ENCODE measurements at regions not wholly inside any gene's neighbourhood (a gene's known extent, or its start where the extent isn't known, plus 50 kb on each side); places are given as distances from the start of the nearest gene placed in this dataset.
A peak's percentile ranks its signal among the peaks of the same experiment; 100 is the strongest.

GRCh38 chr7:110090110-110090820 is 1000.7 kb upstream of the LRRN3 start:
- POLR2A ChIA-PET = no interaction called here
- H3K27ac Mint-ChIP-seq = no peak overlapping the region

GRCh38 chr7:110095372-110096052 is 995.4 kb upstream of the LRRN3 start:
- H3K4me3 Mint-ChIP-seq = no peak overlapping the region
- H3K36me3 ChIP-seq (ENCODE audit: control insufficient read depth in 2 of 3, insufficient read depth in 3 of 3, low read length in 3 of 3) = no peaks in the 10 kb centered on the region

More at GRCh38 chr7:110090110-110090820, 1000.7 kb upstream of the LRRN3 start:
- Histone ChIP-seq H3K27ac (ENCODE audit: low read depth, low read length) (no peak overlapping the region), H3K4me3 (ENCODE audit: low read length) (no peak overlapping the region), H3K36me3 (ENCODE audit: control insufficient read depth in 2 of 3, insufficient read depth in 3 of 3, low read length in 3 of 3) (no peaks in the 10 kb centered on the region), H3K9me3 (ENCODE audit: control insufficient read depth in 2 of 3, low read length in 3 of 3) (no peaks in the 10 kb centered on the region), H3K4me1 (ENCODE audit: control insufficient read depth in 2 of 2, insufficient read depth in 2 of 2, low read length in 2 of 2) (no peaks in the 10 kb centered on the region), H3K27me3 (ENCODE audit: control insufficient read depth in 2 of 2, insufficient read depth in 2 of 2, low read length in 2 of 2) (no peaks in the 10 kb centered on the region)
- H3K27me3 Mint-ChIP-seq = peaks cover 0 to 10% (median 3%) of the 10 kb centered on the region in 5 donors
- H3K4me1 Mint-ChIP-seq = no peaks in the 10 kb centered on the region
- H3K4me3 Mint-ChIP-seq = no peak overlapping the region
- no peak for ATAC-seq
- no peaks in the 10 kb centered on the region for H3K9me3 Mint-ChIP-seq
- peak in 6 of 9 donors; percentile 11 to 28 (median 15) for DNase-seq
- CTCF ChIA-PET = interaction anchor here (0.6 to 1.9 kb wide), 2 partner anchors 22 to 1008 kb away, joined by 3 to 6 read pairs; no protein-coding TSS in a partner anchor
- H3K36me3 Mint-ChIP-seq = no peaks in the 10 kb centered on the region
- intact Hi-C loops (cut with micrococcal nuclease) = loop anchor here (1.0 to 10.0 kb wide), 4 partner anchors 505 to 1645 kb away; no protein-coding TSS in a partner anchor

GRCh38 chr7:110104243-110104642 is 986.7 kb upstream of the LRRN3 start:
- no peaks in the 10 kb centered on the region for H3K4me1 Mint-ChIP-seq
- ChIA-PET POLR2A (no interaction called here), CTCF (no interaction called here)
- no peaks in the 10 kb centered on the region for H3K9me3 ChIP-seq (ENCODE audit: control insufficient read depth in 2 of 3, low read length in 3 of 3)
- peaks cover 0 to 2% (median 0%) of the 10 kb centered on the region in 11 donors for H3K9me3 Mint-ChIP-seq
- H3K27ac Mint-ChIP-seq = no peak overlapping the region
- H3K4me3 Mint-ChIP-seq = no peak overlapping the region
- intact Hi-C loops (cut with micrococcal nuclease) = no loop called here
- no peak for ATAC-seq
- no peaks in the 10 kb centered on the region for H3K27me3 ChIP-seq (ENCODE audit: control insufficient read depth in 2 of 2, insufficient read depth in 2 of 2, low read length in 2 of 2)
- DNase-seq = no peak
- no peaks in the 10 kb centered on the region for H3K36me3 Mint-ChIP-seq
- no peaks in the 10 kb centered on the region for H3K4me1 ChIP-seq (ENCODE audit: control insufficient read depth in 2 of 2, insufficient read depth in 2 of 2, low read length in 2 of 2)
- no peak overlapping the region for H3K4me3 ChIP-seq (ENCODE audit: low read length)
- H3K27me3 Mint-ChIP-seq = no peaks in the 10 kb centered on the region
- no peak overlapping the region for H3K27ac ChIP-seq (ENCODE audit: low read depth, low read length)
- no peaks in the 10 kb centered on the region for H3K36me3 ChIP-seq (ENCODE audit: control insufficient read depth in 2 of 3, insufficient read depth in 3 of 3, low read length in 3 of 3)

More at GRCh38 chr7:110095372-110096052, 995.4 kb upstream of the LRRN3 start:
- H3K4me1 ChIP-seq (ENCODE audit: control insufficient read depth in 2 of 2, insufficient read depth in 2 of 2, low read length in 2 of 2) = no peaks in the 10 kb centered on the region
- H3K27ac ChIP-seq (ENCODE audit: low read depth, low read length) = no peak overlapping the region
- Mint-ChIP-seq H3K9me3 (peaks cover 0 to 10% (median 0%) of the 10 kb centered on the region in 11 donors), H3K4me1 (no peaks in the 10 kb centered on the region), H3K27ac (no peak overlapping the region), H3K27me3 (peaks cover 0 to 16% (median 5%) of the 10 kb centered on the region in 5 donors), H3K36me3 (no peaks in the 10 kb centered on the region)
- H3K9me3 ChIP-seq (ENCODE audit: control insufficient read depth in 2 of 3, low read length in 3 of 3) = no peaks in the 10 kb centered on the region
- H3K27me3 ChIP-seq (ENCODE audit: control insufficient read depth in 2 of 2, insufficient read depth in 2 of 2, low read length in 2 of 2) = no peaks in the 10 kb centered on the region
- DNase-seq (no peak), ATAC-seq (no peak)
- intact Hi-C loops (cut with micrococcal nuclease) = loop anchor here (10.0 kb wide), 2 partner anchors 499 to 1639 kb away; no protein-coding TSS in a partner anchor
- ChIA-PET CTCF (no interaction called here), POLR2A (no interaction called here)
- H3K4me3 ChIP-seq (ENCODE audit: low read length) = no peak overlapping the region

- intact Hi-C loops (cut with micrococcal nuclease) = no loop called here
- Mint-ChIP-seq H3K27ac (no peak overlapping the region), H3K27me3 (peaks cover 0 to 1% (median 0%) of the 10 kb centered on the region in 5 donors), H3K36me3 (no peaks in the 10 kb centered on the region), H3K9me3 (peaks cover 0 to 2% (median 0%) of the 10 kb centered on the region in 11 donors), H3K4me1 (no peaks in the 10 kb centered on the region), H3K4me3 (no peak overlapping the region)
- H3K4me1 ChIP-seq (ENCODE audit: control insufficient read depth in 2 of 2, insufficient read depth in 2 of 2, low read length in 2 of 2) = no peaks in the 10 kb centered on the region
- H3K27ac ChIP-seq (ENCODE audit: low read depth, low read length) = no peak overlapping the region
- CTCF ChIA-PET = no interaction called here
- ATAC-seq = no peak
- H3K9me3 ChIP-seq (ENCODE audit: control insufficient read depth in 2 of 3, low read length in 3 of 3) = no peaks in the 10 kb centered on the region
- DNase-seq = no peak
- H3K36me3 ChIP-seq (ENCODE audit: control insufficient read depth in 2 of 3, insufficient read depth in 3 of 3, low read length in 3 of 3) = no peaks in the 10 kb centered on the region
- POLR2A ChIA-PET = interaction anchor here (0.7 kb wide), 1 partner anchor 272 kb away, joined by 5 read pairs; no protein-coding TSS in a partner anchor
- H3K4me3 ChIP-seq (ENCODE audit: low read length) = no peak overlapping the region
- H3K27me3 ChIP-seq (ENCODE audit: control insufficient read depth in 2 of 2, insufficient read depth in 2 of 2, low read length in 2 of 2) = no peaks in the 10 kb centered on the region
Measured at GRCh38 chr7:110105307-110105706, 985.6 kb upstream of the LRRN3 start.

GRCh38 chr7:110105840-110106239 is 985.1 kb upstream of the LRRN3 start:
- CTCF ChIA-PET = no interaction called here
- no peak overlapping the region for H3K27ac ChIP-seq (ENCODE audit: low read depth, low read length)
- no peak for DNase-seq
- no peak overlapping the region for H3K4me3 ChIP-seq (ENCODE audit: low read length)
- POLR2A ChIA-PET = interaction anchor here (0.7 kb wide), 1 partner anchor 273 kb away, joined by 5 read pairs; no protein-coding TSS in a partner anchor
- peaks cover 0 to 2% (median 0%) of the 10 kb centered on the region in 11 donors for H3K9me3 Mint-ChIP-seq
- H3K4me3 Mint-ChIP-seq = no peak overlapping the region
- no peak overlapping the region for H3K27ac Mint-ChIP-seq
- no peaks in the 10 kb centered on the region for H3K36me3 ChIP-seq (ENCODE audit: control insufficient read depth in 2 of 3, insufficient read depth in 3 of 3, low read length in 3 of 3)
- H3K27me3 Mint-ChIP-seq = peaks cover 0 to 3% (median 0%) of the 10 kb centered on the region in 5 donors
- H3K4me1 ChIP-seq (ENCODE audit: control insufficient read depth in 2 of 2, insufficient read depth in 2 of 2, low read length in 2 of 2) = no peaks in the 10 kb centered on the region
- no peaks in the 10 kb centered on the region for H3K36me3 Mint-ChIP-seq
- intact Hi-C loops (cut with micrococcal nuclease) = no loop called here
- no peak for ATAC-seq
- H3K9me3 ChIP-seq (ENCODE audit: control insufficient read depth in 2 of 3, low read length in 3 of 3) = no peaks in the 10 kb centered on the region
- H3K27me3 ChIP-seq (ENCODE audit: control insufficient read depth in 2 of 2, insufficient read depth in 2 of 2, low read length in 2 of 2) = no peaks in the 10 kb centered on the region
- H3K4me1 Mint-ChIP-seq = no peaks in the 10 kb centered on the region

- H3K4me3 Mint-ChIP-seq = no peak overlapping the region
- Histone ChIP-seq H3K27me3 (ENCODE audit: control insufficient read depth in 2 of 2, insufficient read depth in 2 of 2, low read length in 2 of 2) (no peaks in the 10 kb centered on the region), H3K36me3 (ENCODE audit: control insufficient read depth in 2 of 3, insufficient read depth in 3 of 3, low read length in 3 of 3) (no peaks in the 10 kb centered on the region), H3K4me3 (ENCODE audit: low read length) (no peak overlapping the region), H3K9me3 (ENCODE audit: control insufficient read depth in 2 of 3, low read length in 3 of 3) (no peaks in the 10 kb centered on the region), H3K27ac (ENCODE audit: low read depth, low read length) (no peak overlapping the region), H3K4me1 (ENCODE audit: control insufficient read depth in 2 of 2, insufficient read depth in 2 of 2, low read length in 2 of 2) (no peaks in the 10 kb centered on the region)
- CTCF ChIA-PET = no interaction called here
- H3K27me3 Mint-ChIP-seq = peaks cover 0 to 35% (median 15%) of the 10 kb centered on the region in 5 donors
- peaks cover 0 to 5% (median 0%) of the 10 kb centered on the region in 5 donors for H3K36me3 Mint-ChIP-seq
- no peak for DNase-seq
- H3K4me1 Mint-ChIP-seq = no peaks in the 10 kb centered on the region
- intact Hi-C loops (cut with micrococcal nuclease) = no loop called here
- POLR2A ChIA-PET = no interaction called here
- H3K27ac Mint-ChIP-seq = no peak overlapping the region
- ATAC-seq = no peak
- H3K9me3 Mint-ChIP-seq = peaks cover 0 to 29% (median 14%) of the 10 kb centered on the region in 11 donors
Measured at GRCh38 chr7:110119883-110120581, 970.9 kb upstream of the LRRN3 start.

All from naive thymus-derived CD4-positive, alpha-beta T cell (primary cell).